Ishikawa (cell line): ENCODE measurements at regions not wholly inside any gene's neighbourhood (a gene's known extent, or its start where the extent isn't known, plus 50 kb on each side); places are given as distances from the start of the nearest gene placed in this dataset.

Experiments
- CEBPB ChIP-seq: IDR thresholded peaks from 2 replicates; pipeline ENCODE4 v1.6.1; 2012
- EP300 ChIP-seq: IDR thresholded peaks from 2 replicates; pipeline ENCODE4 v1.6.1; 2012; ENCODE audit warnings: borderline replicate concordance
- MAX ChIP-seq: IDR thresholded peaks from 2 replicates; pipeline ENCODE4 v1.6.1; 2012
- YY1 ChIP-seq: IDR thresholded peaks from 2 replicates; pipeline ENCODE4 v1.6.1; 2012; ENCODE audit warnings: low read depth

- TF ChIP-seq YY1 (no peak), EP300 (no peak), CEBPB (no peak), MAX (no peak)
These were observed 108.5 kb upstream of the GPC6 start for GRCh38 chr13:93118081-93118615.
